ENCODE measurements at regions not wholly inside any gene's neighbourhood (a gene's known extent, or its start where the extent isn't known, plus 50 kb on each side); places are given as distances from the start of the nearest gene placed in this dataset.

DNA sequence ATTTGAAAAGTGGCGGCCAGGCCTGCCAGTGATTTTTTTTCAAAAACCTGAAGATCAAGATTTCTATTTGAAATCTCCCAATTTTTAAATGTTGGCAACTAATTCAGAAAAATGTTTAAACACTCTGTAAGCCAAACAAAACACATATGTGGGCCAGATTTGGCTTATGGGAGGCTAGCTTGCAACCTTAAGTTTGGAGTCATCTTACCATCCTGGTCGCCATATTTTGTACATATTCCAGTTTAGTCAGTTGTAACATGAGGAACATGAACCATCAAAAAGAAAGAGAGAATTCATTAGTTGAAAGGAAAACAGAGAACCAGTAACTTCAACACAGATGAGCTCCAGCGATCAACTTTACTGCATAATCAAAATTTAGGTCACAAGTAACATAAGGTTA is 115.4 kb downstream of the TMEM26 start:
- H3K9ac ChIP-seq (ENCODE audit: low read depth in 1 of 2, low read length in 2 of 2) = no peak overlapping the region
- no peaks in the 10 kb centered on the region for H3K9me3 ChIP-seq (ENCODE audit: control insufficient read depth in 4 of 4, low read length in 3 of 4)
- H3K27me3 ChIP-seq (ENCODE audit: control insufficient read depth in 4 of 4, insufficient read depth in 4 of 4, low read length in 3 of 4) = no peaks in the 10 kb centered on the region
- 87% methylated on average over 3 of the region's 3 CpGs for WGBS
- no peak overlapping the region for H3K27ac ChIP-seq (ENCODE audit: low read depth in 1 of 2, low read length in 2 of 2)
- no peak for TF ChIP-seq REST (IDR thresholded peaks at IDR 0.05)
- no peak for TF ChIP-seq HNF4G (IDR thresholded peaks at IDR 0.05)
- TF ChIP-seq FOXA2 (IDR thresholded peaks at IDR 0.05) = no peak
- no peak for TF ChIP-seq RXRA (IDR thresholded peaks at IDR 0.05)
- TF ChIP-seq ZBTB33 (IDR thresholded peaks at IDR 0.05) = no peak
- TF ChIP-seq SP1 (IDR thresholded peaks at IDR 0.05) = no peak
- TF ChIP-seq HNF4A (conservative IDR thresholded peaks at IDR 0.05) = no peak
- TF ChIP-seq EGR1 (IDR thresholded peaks at IDR 0.05; ENCODE audit: low read depth in 2 of 2) = no peak
- no peak for TF ChIP-seq FOXA1 (IDR thresholded peaks at IDR 0.05)
- TF ChIP-seq RAD21 (IDR thresholded peaks at IDR 0.05) = no peak
- TF ChIP-seq, protein P1, sequence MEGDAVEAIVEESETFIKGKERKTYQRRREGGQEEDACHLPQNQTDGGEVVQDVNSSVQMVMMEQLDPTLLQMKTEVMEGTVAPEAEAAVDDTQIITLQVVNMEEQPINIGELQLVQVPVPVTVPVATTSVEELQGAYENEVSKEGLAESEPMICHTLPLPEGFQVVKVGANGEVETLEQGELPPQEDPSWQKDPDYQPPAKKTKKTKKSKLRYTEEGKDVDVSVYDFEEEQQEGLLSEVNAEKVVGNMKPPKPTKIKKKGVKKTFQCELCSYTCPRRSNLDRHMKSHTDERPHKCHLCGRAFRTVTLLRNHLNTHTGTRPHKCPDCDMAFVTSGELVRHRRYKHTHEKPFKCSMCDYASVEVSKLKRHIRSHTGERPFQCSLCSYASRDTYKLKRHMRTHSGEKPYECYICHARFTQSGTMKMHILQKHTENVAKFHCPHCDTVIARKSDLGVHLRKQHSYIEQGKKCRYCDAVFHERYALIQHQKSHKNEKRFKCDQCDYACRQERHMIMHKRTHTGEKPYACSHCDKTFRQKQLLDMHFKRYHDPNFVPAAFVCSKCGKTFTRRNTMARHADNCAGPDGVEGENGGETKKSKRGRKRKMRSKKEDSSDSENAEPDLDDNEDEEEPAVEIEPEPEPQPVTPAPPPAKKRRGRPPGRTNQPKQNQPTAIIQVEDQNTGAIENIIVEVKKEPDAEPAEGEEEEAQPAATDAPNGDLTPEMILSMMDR (IDR thresholded peaks at IDR 0.05; ENCODE audit: low read depth, low read length, missing input control) = no peak
- TF ChIP-seq, protein P2, sequence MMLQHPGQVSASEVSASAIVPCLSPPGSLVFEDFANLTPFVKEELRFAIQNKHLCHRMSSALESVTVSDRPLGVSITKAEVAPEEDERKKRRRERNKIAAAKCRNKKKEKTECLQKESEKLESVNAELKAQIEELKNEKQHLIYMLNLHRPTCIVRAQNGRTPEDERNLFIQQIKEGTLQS (IDR thresholded peaks at IDR 0.05) = no peak
- no peak for TF ChIP-seq NR2F2 (IDR thresholded peaks at IDR 0.05)
- TF ChIP-seq JUND (IDR thresholded peaks at IDR 0.05) = no peak
- no peak for TF ChIP-seq YY1 (IDR thresholded peaks at IDR 0.05)
- no peak for DNase-seq (ENCODE audit: low spot score)
- H3K36me3 ChIP-seq (ENCODE audit: control insufficient read depth in 4 of 4, insufficient read depth in 3 of 4, low read depth in 1 of 4, low read length in 3 of 4) = no peaks in the 10 kb centered on the region
- H3K4me3 ChIP-seq (ENCODE audit: low read depth in 1 of 3, low read length in 3 of 3) = no peak overlapping the region
- H3K4me1 ChIP-seq (ENCODE audit: control insufficient read depth in 4 of 4, insufficient read depth in 4 of 4, low read length in 3 of 4) = no peaks in the 10 kb centered on the region

GRCh38 chr10:61336831-61337230 is 116.3 kb downstream of the TMEM26 start:
- Histone ChIP-seq H3K9ac (ENCODE audit: low read depth in 1 of 2, low read length in 2 of 2) (no peak overlapping the region), H3K36me3 (ENCODE audit: control insufficient read depth in 4 of 4, insufficient read depth in 3 of 4, low read depth in 1 of 4, low read length in 3 of 4) (no peaks in the 10 kb centered on the region), H3K4me3 (ENCODE audit: low read depth in 1 of 3, low read length in 3 of 3) (no peak overlapping the region), H3K4me1 (ENCODE audit: control insufficient read depth in 4 of 4, insufficient read depth in 4 of 4, low read length in 3 of 4) (no peaks in the 10 kb centered on the region), H3K27me3 (ENCODE audit: control insufficient read depth in 4 of 4, insufficient read depth in 4 of 4, low read length in 3 of 4) (no peaks in the 10 kb centered on the region), H3K27ac (ENCODE audit: low read depth in 1 of 2, low read length in 2 of 2) (no peak overlapping the region), H3K9me3 (ENCODE audit: control insufficient read depth in 4 of 4, low read length in 3 of 4) (no peaks in the 10 kb centered on the region)
- TF ChIP-seq RAD21 (IDR thresholded peaks at IDR 0.05) (no peak), FOXA2 (IDR thresholded peaks at IDR 0.05) (no peak)
- TF ChIP-seq, protein P1 (IDR thresholded peaks at IDR 0.05; ENCODE audit: low read depth, low read length, missing input control) = no peak
- TF ChIP-seq, protein P3, sequence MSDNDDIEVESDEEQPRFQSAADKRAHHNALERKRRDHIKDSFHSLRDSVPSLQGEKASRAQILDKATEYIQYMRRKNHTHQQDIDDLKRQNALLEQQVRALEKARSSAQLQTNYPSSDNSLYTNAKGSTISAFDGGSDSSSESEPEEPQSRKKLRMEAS (IDR thresholded peaks at IDR 0.05) = no peak
- DNase-seq (ENCODE audit: low spot score) = no peak
- 67% methylated on average over 4 of the region's 4 CpGs for WGBS

Measured in liver (tissue), 8 donors.